ENCODE measurements at regions not wholly inside any gene's neighbourhood (a gene's known extent, or its start where the extent isn't known, plus 50 kb on each side); places are given as distances from the start of the nearest gene placed in this dataset.

DNA sequence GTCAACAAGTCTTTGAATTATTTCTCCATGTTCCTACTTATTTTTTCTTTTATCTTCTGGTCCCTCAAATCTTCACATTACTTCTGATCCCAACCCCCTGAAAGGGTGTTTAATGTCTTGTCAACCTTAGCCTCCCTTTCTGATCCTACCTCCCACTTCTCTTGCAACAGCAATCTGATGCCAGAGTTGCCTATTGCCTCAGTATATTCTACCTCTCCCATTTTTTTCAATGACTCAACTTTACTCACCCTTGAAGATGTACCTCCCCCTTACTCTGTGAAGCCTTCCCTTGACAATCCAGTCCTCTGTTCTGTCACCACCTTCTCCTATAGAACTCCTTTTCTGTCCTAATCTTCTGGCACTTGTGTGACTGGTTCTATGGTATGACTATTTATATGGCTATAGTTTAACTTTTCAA lies 99.5 kb upstream of the CD55 start:
- H3K79me2 ChIP-seq (ENCODE audit: control insufficient read depth, insufficient read depth, low read length, unreplicated experiment), result no peaks in the 10 kb centered on the region
- no peak overlapping the region for H3K4me3 ChIP-seq (ENCODE audit: low read depth, low read length)
- H2AFZ ChIP-seq (ENCODE audit: low read length, unreplicated experiment), result no peak overlapping the region
- H3K27me3 ChIP-seq (ENCODE audit: insufficient read depth, low read length), result peaks cover 7% of the 10 kb centered on the region; the same call in 1 of the 2 replicates
- no peaks in the 10 kb centered on the region for H3K4me1 ChIP-seq (ENCODE audit: control insufficient read depth, insufficient read depth, low read length, unreplicated experiment)
- no peak overlapping the region for H3K27ac ChIP-seq (ENCODE audit: low read depth, low read length)
- no peaks in the 10 kb centered on the region for H3K36me3 ChIP-seq (ENCODE audit: insufficient read depth, low read length)

DNA sequence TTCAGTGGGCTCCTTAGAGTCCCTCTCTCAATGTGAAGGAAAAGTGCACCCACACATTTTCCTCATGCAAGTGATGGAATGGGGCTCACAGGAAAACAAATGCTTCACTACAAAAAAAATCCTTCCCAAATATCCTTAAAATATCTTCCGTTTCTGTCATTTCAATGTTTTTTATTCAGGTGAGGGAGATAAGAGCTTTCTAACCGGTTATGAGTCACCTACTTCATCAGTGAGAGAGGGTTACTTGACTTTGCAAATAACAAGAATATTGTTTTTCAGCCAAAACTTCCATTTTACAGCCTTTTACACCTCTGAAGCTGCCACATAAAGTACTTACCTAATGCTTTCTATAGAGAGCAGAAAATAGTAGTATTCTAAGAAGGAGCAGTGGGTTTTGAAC lies 98.3 kb upstream of the CD55 start:
- H3K27ac ChIP-seq (ENCODE audit: low read depth, low read length), result no peak overlapping the region
- peaks cover 7% of the 10 kb centered on the region; the same call in 1 of the 2 replicates for H3K27me3 ChIP-seq (ENCODE audit: insufficient read depth, low read length)
- no peak overlapping the region for H3K4me3 ChIP-seq (ENCODE audit: low read depth, low read length)
- H3K36me3 ChIP-seq (ENCODE audit: insufficient read depth, low read length), result no peaks in the 10 kb centered on the region
- no peaks in the 10 kb centered on the region for H3K79me2 ChIP-seq (ENCODE audit: control insufficient read depth, insufficient read depth, low read length, unreplicated experiment)
- no peak overlapping the region for H2AFZ ChIP-seq (ENCODE audit: low read length, unreplicated experiment)
- H3K4me1 ChIP-seq (ENCODE audit: control insufficient read depth, insufficient read depth, low read length, unreplicated experiment), result no peaks in the 10 kb centered on the region

DNA sequence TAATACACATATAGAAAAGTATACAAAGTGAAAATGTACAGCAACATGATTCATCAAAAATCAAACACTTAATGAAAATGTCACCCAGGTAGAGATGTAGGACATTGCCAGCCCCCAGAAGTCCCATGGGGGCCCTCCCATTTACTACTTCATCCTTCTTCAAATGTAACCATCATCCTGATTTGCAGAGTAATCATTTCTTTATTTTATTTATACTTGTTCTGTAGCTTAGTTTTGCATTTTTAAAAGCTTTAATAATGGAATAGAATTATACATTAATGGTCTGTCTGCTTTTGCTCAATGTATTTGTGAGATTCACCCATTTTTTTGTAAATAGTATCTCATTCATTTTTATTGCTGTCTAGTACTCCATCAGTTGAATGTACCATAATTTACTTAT lies 96.8 kb upstream of the CD55 start:
- Histone ChIP-seq H3K4me3 (ENCODE audit: low read depth, low read length) (no peak overlapping the region), H2AFZ (ENCODE audit: low read length, unreplicated experiment) (no peak overlapping the region), H3K27me3 (ENCODE audit: insufficient read depth, low read length) (peaks cover 7% of the 10 kb centered on the region), H3K4me1 (ENCODE audit: control insufficient read depth, insufficient read depth, low read length, unreplicated experiment) (no peaks in the 10 kb centered on the region), H3K79me2 (ENCODE audit: control insufficient read depth, insufficient read depth, low read length, unreplicated experiment) (no peaks in the 10 kb centered on the region), H3K27ac (ENCODE audit: low read depth, low read length) (no peak overlapping the region), H3K36me3 (ENCODE audit: insufficient read depth, low read length) (no peaks in the 10 kb centered on the region)

DNA sequence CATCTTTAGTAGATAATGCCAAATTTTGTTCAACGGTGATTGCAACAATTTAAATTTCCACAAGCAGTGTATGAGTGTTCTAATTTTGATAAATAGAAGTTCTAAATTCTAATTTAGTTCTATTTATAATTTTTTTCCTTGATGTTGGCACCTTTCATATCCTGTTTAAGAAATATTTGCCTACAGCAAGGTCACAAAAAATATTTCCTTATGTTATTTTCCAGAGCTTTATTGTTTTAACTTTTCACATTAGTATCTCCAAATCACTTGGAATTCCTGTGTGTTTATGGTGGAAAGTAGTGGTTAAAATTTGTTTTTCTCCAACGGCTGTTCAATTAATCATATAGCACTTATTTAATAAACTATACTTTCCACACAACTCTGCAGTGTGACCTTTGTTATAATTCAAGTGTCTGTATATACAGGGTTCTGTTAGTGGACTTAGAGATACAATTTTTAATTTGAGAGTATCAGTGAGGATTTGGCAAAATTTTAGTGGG lies 94.3 kb upstream of the CD55 start:
- no peaks in the 10 kb centered on the region for H3K4me1 ChIP-seq (ENCODE audit: control insufficient read depth, insufficient read depth, low read length, unreplicated experiment)
- H3K79me2 ChIP-seq (ENCODE audit: control insufficient read depth, insufficient read depth, low read length, unreplicated experiment), result no peaks in the 10 kb centered on the region
- H3K4me3 ChIP-seq (ENCODE audit: low read depth, low read length), result no peak overlapping the region
- peaks cover 7% of the 10 kb centered on the region for H3K27me3 ChIP-seq (ENCODE audit: insufficient read depth, low read length)
- no peak overlapping the region for H3K27ac ChIP-seq (ENCODE audit: low read depth, low read length)
- H2AFZ ChIP-seq (ENCODE audit: low read length, unreplicated experiment), result no peak overlapping the region
- H3K36me3 ChIP-seq (ENCODE audit: insufficient read depth, low read length), result no peaks in the 10 kb centered on the region

DNA sequence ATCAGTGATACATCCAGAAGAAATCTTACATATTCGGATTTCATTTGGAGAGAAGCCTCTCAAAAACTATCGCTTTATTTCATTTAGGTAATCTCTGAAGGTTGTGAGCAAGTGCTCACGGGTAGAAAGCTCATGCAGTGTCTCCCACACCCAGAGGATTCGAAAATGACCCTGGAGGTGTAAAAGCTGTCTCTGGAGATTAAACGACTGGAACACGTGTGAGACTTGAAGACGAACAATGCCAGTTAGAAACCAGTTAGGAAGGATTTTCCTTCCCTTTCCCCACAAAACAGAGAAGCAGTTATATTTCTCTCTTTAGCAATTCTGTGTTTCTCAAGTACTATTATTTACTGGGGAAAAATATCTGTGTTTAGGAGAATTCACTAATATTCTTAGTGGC lies 92.5 kb upstream of the CD55 start:
- Histone ChIP-seq H3K79me2 (ENCODE audit: control insufficient read depth, insufficient read depth, low read length, unreplicated experiment) (no peaks in the 10 kb centered on the region), H3K4me1 (ENCODE audit: control insufficient read depth, insufficient read depth, low read length, unreplicated experiment) (no peaks in the 10 kb centered on the region), H3K4me3 (ENCODE audit: low read depth, low read length) (no peak overlapping the region), H2AFZ (ENCODE audit: low read length, unreplicated experiment) (no peak overlapping the region), H3K36me3 (ENCODE audit: insufficient read depth, low read length) (no peaks in the 10 kb centered on the region), H3K27ac (ENCODE audit: low read depth, low read length) (no peak overlapping the region), H3K27me3 (ENCODE audit: insufficient read depth, low read length) (no peaks in the 10 kb centered on the region; the same call in 1 of the 2 replicates)

DNA sequence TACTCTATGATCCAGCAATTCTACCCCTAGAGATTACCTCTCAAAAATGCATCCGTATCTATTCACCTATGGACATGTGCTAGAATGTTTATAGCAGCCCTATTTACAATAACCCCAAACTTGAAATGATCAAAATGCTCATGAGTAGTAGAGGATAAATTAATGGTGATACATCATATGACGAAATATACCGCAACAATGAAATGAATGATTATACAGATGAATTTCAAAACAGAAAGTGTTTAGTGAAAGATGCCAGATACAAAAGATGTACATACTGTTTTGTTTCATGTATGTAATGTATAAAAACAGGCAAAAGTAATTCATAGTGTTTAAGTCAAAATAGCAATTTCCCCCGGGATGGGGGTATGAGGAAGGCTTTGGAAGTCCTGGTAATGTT lies 91.0 kb upstream of the CD55 start:
- H3K79me2 ChIP-seq (ENCODE audit: control insufficient read depth, insufficient read depth, low read length, unreplicated experiment), result no peaks in the 10 kb centered on the region
- H3K4me3 ChIP-seq (ENCODE audit: low read depth, low read length), result no peak overlapping the region
- H2AFZ ChIP-seq (ENCODE audit: low read length, unreplicated experiment), result no peak overlapping the region
- no peaks in the 10 kb centered on the region for H3K4me1 ChIP-seq (ENCODE audit: control insufficient read depth, insufficient read depth, low read length, unreplicated experiment)
- H3K27me3 ChIP-seq (ENCODE audit: insufficient read depth, low read length), result no peaks in the 10 kb centered on the region; the same call in 1 of the 2 replicates
- H3K27ac ChIP-seq (ENCODE audit: low read depth, low read length), result no peak overlapping the region
- H3K36me3 ChIP-seq (ENCODE audit: insufficient read depth, low read length), result no peaks in the 10 kb centered on the region

DNA sequence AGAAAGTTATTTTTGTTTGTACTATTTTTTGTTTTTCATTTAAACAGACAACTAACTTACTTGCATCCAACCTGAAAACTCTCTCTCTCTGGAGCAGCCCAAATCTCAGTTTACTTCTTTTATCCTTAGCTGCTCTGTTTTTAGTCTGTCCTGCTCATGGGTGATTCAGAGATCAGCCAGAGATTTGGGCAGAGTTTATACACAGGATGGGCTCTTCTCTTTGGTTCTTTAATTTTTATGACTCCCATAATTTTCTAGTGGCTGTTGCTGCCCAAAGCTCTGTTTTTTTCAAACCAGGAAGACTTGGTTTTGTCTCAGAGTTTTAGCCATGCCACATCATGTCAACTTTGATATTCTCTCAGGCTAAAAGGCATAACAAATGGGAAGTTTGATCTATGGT lies 86.8 kb upstream of the CD55 start:
- H3K27me3 ChIP-seq (ENCODE audit: insufficient read depth, low read length), result no peaks in the 10 kb centered on the region
- H3K27ac ChIP-seq (ENCODE audit: low read depth, low read length), result no peak overlapping the region
- no peaks in the 10 kb centered on the region for H3K79me2 ChIP-seq (ENCODE audit: control insufficient read depth, insufficient read depth, low read length, unreplicated experiment)
- no peak overlapping the region for H3K4me3 ChIP-seq (ENCODE audit: low read depth, low read length)
- no peak overlapping the region for H2AFZ ChIP-seq (ENCODE audit: low read length, unreplicated experiment)
- H3K36me3 ChIP-seq (ENCODE audit: insufficient read depth, low read length), result no peaks in the 10 kb centered on the region
- no peaks in the 10 kb centered on the region for H3K4me1 ChIP-seq (ENCODE audit: control insufficient read depth, insufficient read depth, low read length, unreplicated experiment)

DNA sequence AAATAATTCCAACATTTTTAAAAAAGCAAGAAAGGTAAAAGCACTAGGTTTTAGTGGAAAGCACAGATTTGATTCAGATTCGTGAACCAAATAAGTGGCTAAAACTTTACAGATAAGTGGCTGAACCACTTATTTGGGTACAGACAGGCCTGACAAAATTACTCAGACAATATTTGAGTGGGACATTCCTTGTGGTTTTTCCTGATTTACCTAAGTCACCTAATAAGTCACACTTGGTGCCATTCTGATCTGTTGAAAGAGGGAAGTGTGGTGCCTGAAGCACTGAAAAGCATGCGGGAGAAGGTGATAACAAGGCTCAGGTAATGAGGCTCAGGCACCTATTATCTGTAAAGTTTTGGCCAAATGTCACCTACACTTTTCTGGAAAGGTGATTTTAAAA lies 81.6 kb upstream of the CD55 start:
- H2AFZ ChIP-seq (ENCODE audit: low read length, unreplicated experiment), result no peak overlapping the region
- H3K4me1 ChIP-seq (ENCODE audit: control insufficient read depth, insufficient read depth, low read length, unreplicated experiment), result peaks cover 18% of the 10 kb centered on the region
- H3K27ac ChIP-seq (ENCODE audit: low read depth, low read length), result no peak overlapping the region

DNA sequence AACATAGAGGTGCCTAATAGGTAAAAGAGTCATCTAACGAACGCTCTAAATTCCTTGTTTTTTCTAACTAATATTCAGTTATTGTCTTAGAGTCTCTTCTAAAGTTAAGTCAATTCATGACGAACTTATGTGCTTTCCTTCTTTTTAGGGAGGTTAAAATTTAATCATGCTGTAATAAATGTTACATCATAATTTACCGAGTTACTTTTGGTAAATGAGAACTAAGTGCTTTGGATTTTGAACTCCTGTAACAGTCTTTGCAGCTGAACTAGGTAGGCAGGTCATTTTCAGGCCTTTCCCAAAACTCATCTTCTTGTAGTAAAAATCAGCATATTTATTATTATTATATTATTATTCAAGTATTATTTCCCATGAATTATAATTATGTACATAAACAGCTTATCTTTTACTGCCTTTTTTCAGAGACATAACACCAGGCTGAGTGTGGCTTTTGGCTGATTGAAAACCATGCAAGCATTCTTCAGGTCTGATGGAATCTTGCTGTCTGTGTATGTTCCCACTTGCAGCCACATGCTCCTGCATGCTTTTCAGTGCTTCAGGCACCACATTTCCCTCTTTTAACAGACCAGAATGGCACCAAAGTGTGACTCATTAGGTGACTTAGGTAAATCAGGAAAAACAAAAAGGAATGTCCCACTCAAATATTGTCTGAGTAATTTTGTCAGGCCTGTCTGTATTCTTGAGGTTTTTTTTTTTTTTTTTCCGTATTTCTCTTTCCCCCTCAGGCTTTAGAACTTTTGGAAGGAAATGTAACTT lies 81.0 kb upstream of the CD55 start:
- no peak overlapping the region for H3K4me3 ChIP-seq (ENCODE audit: low read depth, low read length)
- H3K27ac ChIP-seq (ENCODE audit: low read depth, low read length), result no peak overlapping the region
- H3K4me1 ChIP-seq (ENCODE audit: control insufficient read depth, insufficient read depth, low read length, unreplicated experiment), result peaks cover 18% of the 10 kb centered on the region
- no peak overlapping the region for H2AFZ ChIP-seq (ENCODE audit: low read length, unreplicated experiment)
- H3K79me2 ChIP-seq (ENCODE audit: control insufficient read depth, insufficient read depth, low read length, unreplicated experiment), result no peaks in the 10 kb centered on the region
- no peaks in the 10 kb centered on the region for H3K36me3 ChIP-seq (ENCODE audit: insufficient read depth, low read length)
- H3K27me3 ChIP-seq (ENCODE audit: insufficient read depth, low read length), result no peaks in the 10 kb centered on the region

More for the DNA sequence above, 81.6 kb upstream of the CD55 start:
- Histone ChIP-seq H3K27me3 (ENCODE audit: insufficient read depth, low read length) (no peaks in the 10 kb centered on the region), H3K36me3 (ENCODE audit: insufficient read depth, low read length) (no peaks in the 10 kb centered on the region), H3K4me3 (ENCODE audit: low read depth, low read length) (no peak overlapping the region), H3K79me2 (ENCODE audit: control insufficient read depth, insufficient read depth, low read length, unreplicated experiment) (no peaks in the 10 kb centered on the region)

DNA sequence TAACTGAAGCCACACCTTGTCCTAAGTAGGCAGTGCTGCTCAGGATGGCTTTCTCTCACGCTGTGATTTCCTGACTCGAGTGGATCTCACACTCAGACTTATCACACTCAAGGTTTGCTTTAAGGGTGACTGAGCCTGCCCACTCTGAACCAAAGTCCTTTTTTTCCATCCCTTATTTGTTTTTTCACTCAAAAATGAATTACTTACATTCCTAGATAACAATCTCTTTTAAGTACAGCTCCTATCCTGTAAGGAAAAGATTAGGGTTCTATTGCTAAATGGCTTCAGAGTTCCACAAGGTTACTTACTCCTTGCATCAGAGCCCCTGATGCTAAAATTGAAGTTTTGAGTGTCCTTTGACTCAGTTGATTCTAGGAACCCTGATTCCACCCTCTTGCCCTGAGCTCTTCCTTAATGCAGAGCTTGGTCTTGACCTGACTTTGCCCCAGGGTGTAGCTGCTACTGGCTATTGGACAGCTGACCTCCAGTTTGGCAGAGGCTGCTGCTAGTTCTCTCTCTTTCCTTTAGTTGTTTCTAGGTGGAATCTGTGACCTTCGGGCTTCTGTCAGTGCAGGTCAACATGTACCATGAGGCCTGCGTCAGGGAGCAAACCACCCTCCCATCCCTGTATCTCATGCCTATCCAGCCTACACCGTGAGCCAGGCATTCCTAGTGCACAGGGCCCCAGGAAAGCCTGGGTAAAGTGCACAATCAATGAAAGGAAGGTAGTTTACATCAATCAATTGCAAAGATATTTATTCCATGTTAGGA lies 80.1 kb upstream of the CD55 start:
- Histone ChIP-seq H3K27me3 (ENCODE audit: insufficient read depth, low read length) (no peaks in the 10 kb centered on the region), H2AFZ (ENCODE audit: low read length, unreplicated experiment) (no peak overlapping the region)

More for the DNA sequence above, 80.1 kb upstream of the CD55 start:
- Histone ChIP-seq H3K27ac (ENCODE audit: low read depth, low read length) (no peak overlapping the region), H3K79me2 (ENCODE audit: control insufficient read depth, insufficient read depth, low read length, unreplicated experiment) (no peaks in the 10 kb centered on the region), H3K4me1 (ENCODE audit: control insufficient read depth, insufficient read depth, low read length, unreplicated experiment) (peaks cover 18% of the 10 kb centered on the region), H3K4me3 (ENCODE audit: low read depth, low read length) (no peak overlapping the region), H3K36me3 (ENCODE audit: insufficient read depth, low read length) (no peaks in the 10 kb centered on the region)

Measured in ACC112 (cell line).